B cell (primary cell): ENCODE measurements at regions not wholly inside any gene's neighbourhood (a gene's known extent, or its start where the extent isn't known, plus 50 kb on each side); places are given as distances from the start of the nearest gene placed in this dataset.

ENCODE experiments used
- ATAC-seq: fragments of 200-7000 bp; cut with Tn5 transposase; one replicate; pipeline ENCODE4 v1.10.0; 2021; ENCODE audit warnings: low read depth, mild to moderate bottlenecking, moderate number of reproducible peaks, moderate library complexity
- CTCF ChIA-PET: fragments of 350-600 bp; sonication (Branson Sonifier 250); formaldehyde crosslinking; loops from one replicate; lab custom pipeline; 2021; ENCODE audit warnings: antibody characterized with exemption, inconsistent platforms; lab: Charles Lee
- POLR2A ChIA-PET: fragments of 350-600 bp; sonication (Branson Sonifier 250); formaldehyde crosslinking; loops from one replicate; lab custom pipeline; 2021; ENCODE audit warnings: antibody characterized with exemption; lab: Charles Lee
- DNase-seq: peaks from one replicate; pipeline ENCODE4 v3.0.0; 2013
- H2AFZ ChIP-seq: 2 replicates; pipeline ENCODE4 v1.6.1; 2012; ENCODE audit warnings: mild to moderate bottlenecking, low read depth, low read length; ENCODE audit not compliant: insufficient read depth, poor library complexity, severe bottlenecking
- H3K27ac ChIP-seq, 2 donors: 1 replicate in 1 of 2; 2 replicates in 1 of 2; pipeline ENCODE4 v1.5.1; 2012 to 2013; ENCODE audit warnings: low read length in 2 of 2, mild to moderate bottlenecking in 2 of 2, moderate library complexity in 1 of 2
- H3K27me3 ChIP-seq, 4 experiments: fragments of 200-600 bp in 1 of 4; sonication (generic) in 1 of 4; replicated peaks in 1 of 4; 1 replicate in 2 of 4; 2 replicates in 2 of 4; pipeline versions ENCODE4 v1.6.1 to v1.7.0; 2013 to 2016; ENCODE audit warnings: low read length in 3 of 4, mild to moderate bottlenecking in 2 of 4, mixed read lengths in 1 of 4, moderate library complexity in 1 of 4; ENCODE audit not compliant: insufficient read depth in 4 of 4, control insufficient read depth in 3 of 4; ENCODE audit errors: control extremely low read depth in 1 of 4
- H3K36me3 ChIP-seq, 2 experiments: replicated peaks in 1 of 2; 1 replicate in 1 of 2; 2 replicates in 1 of 2; pipeline versions ENCODE4 v1.6.1 to v1.7.1; 2013; ENCODE audit warnings: low read length in 1 of 2; ENCODE audit not compliant: insufficient read depth in 2 of 2, control insufficient read depth in 1 of 2; ENCODE audit errors: control extremely low read depth in 1 of 2, extremely low read depth in 1 of 2
- H3K4me1 ChIP-seq, 2 donors: fragments of 200-600 bp in 1 of 2; sonication (generic) in 1 of 2; 1 replicate in 1 of 2; 2 replicates in 1 of 2; pipeline versions ENCODE4 v1.5.1 to v1.6.1; 2013 to 2017; ENCODE audit warnings: low read length in 2 of 2; ENCODE audit not compliant: control insufficient read depth in 2 of 2, insufficient read depth in 2 of 2
- H3K4me2 ChIP-seq: replicated peaks from 2 replicates; pipeline ENCODE3; 2012; ENCODE audit warnings: mild to moderate bottlenecking, low read depth, low read length; ENCODE audit not compliant: poor library complexity, severe bottlenecking
- H3K4me3 ChIP-seq, 5 experiments: fragments of 200-600 bp in 1 of 5; sonication (generic) in 1 of 5; 1 replicate in 3 of 5; 2 replicates in 2 of 5; pipeline versions ENCODE4 v1.5.1 to v1.7.0; 2011 to 2016; ENCODE audit warnings: low read length in 4 of 5, mild to moderate bottlenecking in 4 of 5, low read depth in 2 of 5, control low read depth in 1 of 5, moderate library complexity in 1 of 5; ENCODE audit not compliant: insufficient read depth in 1 of 5; ENCODE audit errors: control extremely low read depth in 1 of 5, extremely low read depth in 1 of 5
- H3K79me2 ChIP-seq: fragments of 200-600 bp; sonication (generic); one replicate; pipeline ENCODE4 v1.6.0; 2016; ENCODE audit warnings: low read length; ENCODE audit not compliant: control insufficient read depth, insufficient read depth
- H3K9ac ChIP-seq: fragments of 200-600 bp; sonication (generic); 2 replicates; pipeline ENCODE4 v1.6.1; 2017; ENCODE audit warnings: mild to moderate bottlenecking, low read length, moderate library complexity
- H3K9me3 ChIP-seq, 3 donors: one replicate each; pipeline versions ENCODE4 v1.6.1 to v1.7.1; 2013; ENCODE audit warnings: low read length in 2 of 3; ENCODE audit not compliant: control insufficient read depth in 2 of 3, insufficient read depth in 1 of 3; ENCODE audit errors: control extremely low read depth in 1 of 3
- H4K20me1 ChIP-seq: 2 replicates; pipeline ENCODE4 v1.6.0; 2012; ENCODE audit warnings: mild to moderate bottlenecking, low read length; ENCODE audit not compliant: insufficient read depth, control insufficient read depth, poor library complexity, severe bottlenecking
- H3K27ac Mint-ChIP-seq: one replicate; pipeline ENCODE4 v1.8.0; 2021; ENCODE audit warnings: mixed read lengths
- H3K27me3 Mint-ChIP-seq: one replicate; pipeline ENCODE4 v1.8.0; 2021; ENCODE audit warnings: mixed read lengths
- H3K4me1 Mint-ChIP-seq: one replicate; pipeline ENCODE4 v1.8.0; 2021; ENCODE audit warnings: mixed read lengths
- H3K4me3 Mint-ChIP-seq: one replicate; pipeline ENCODE4 v1.8.0; 2021; ENCODE audit warnings: mixed read lengths
- H3K9me3 Mint-ChIP-seq: one replicate; pipeline ENCODE4 v1.8.0; 2022; ENCODE audit warnings: mixed read lengths; ENCODE audit not compliant: insufficient read depth
- EZH2 ChIP-seq: IDR thresholded peaks from 2 replicates; pipeline ENCODE4 v1.6.1; 2012; ENCODE audit warnings: borderline replicate concordance, low read depth, mild to moderate bottlenecking, moderate library complexity, low read length; ENCODE audit not compliant: insufficient read depth, poor library complexity, severe bottlenecking
- WGBS: methylation state at CpG from one replicate; pipeline ENCODE4 v1.1.5; 2013; ENCODE audit warnings: missing lambda C conversion rate; ENCODE audit not compliant: insufficient coverage; 5-methylcytosine and 5-hydroxymethylcytosine counted together
- intact Hi-C: fragments of 100-400 bp; cut with micrococcal nuclease; formaldehyde crosslinking; loops from one replicate; pipeline ENCODE4 v1.10.0; 2022
- TF ChIP-seq, protein P1 (sequence below): fragments of 200-600 bp; IDR thresholded peaks from one replicate; pipeline ENCODE4 v1.8.0; 2022; ENCODE audit warnings: antibody characterized with exemption, mild to moderate bottlenecking

DNA sequence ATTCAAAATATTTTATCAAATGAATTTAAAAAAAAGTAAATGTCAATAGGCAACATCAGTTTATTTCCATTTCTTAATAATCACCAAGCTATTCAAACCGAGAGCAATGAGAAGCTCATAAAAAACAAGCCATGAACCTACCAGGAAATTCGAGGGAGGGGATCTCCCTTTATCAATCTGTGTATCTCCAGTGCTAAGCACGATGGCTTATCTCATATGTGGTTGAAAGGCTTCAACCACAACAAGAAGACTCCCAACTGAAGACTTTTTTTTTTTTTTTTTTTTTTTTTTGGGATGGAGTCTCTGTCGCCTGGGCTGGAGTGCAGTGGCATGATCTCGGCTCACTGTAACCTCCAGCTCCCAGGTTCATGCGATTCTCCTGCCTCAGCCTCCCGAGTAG, 833.3 kb downstream of the USP25 start:
- Histone ChIP-seq H3K9ac (no peak overlapping the region), H3K27me3 (no peaks in the 10 kb centered on the region), H3K4me3 (no peak overlapping the region), H2AFZ (no peak overlapping the region), H3K4me2 (no peak overlapping the region), H3K36me3 (no peaks in the 10 kb centered on the region), H4K20me1 (no peaks in the 10 kb centered on the region), H3K79me2 (no peaks in the 10 kb centered on the region), H3K27ac (no peak overlapping the region), H3K4me1 (no peaks in the 10 kb centered on the region), H3K9me3 (peaks cover 0 to 10% (median 0%) of the 10 kb centered on the region in 3 donors)
- intact Hi-C loops = no loop called here
- no peaks in the 10 kb centered on the region for H3K9me3 Mint-ChIP-seq
- ChIA-PET CTCF (no interaction called here), POLR2A (no interaction called here)
- no peaks in the 10 kb centered on the region for H3K27me3 Mint-ChIP-seq
- ATAC-seq = no peak
- TF ChIP-seq EZH2 = no peak
- TF ChIP-seq, protein P1, sequence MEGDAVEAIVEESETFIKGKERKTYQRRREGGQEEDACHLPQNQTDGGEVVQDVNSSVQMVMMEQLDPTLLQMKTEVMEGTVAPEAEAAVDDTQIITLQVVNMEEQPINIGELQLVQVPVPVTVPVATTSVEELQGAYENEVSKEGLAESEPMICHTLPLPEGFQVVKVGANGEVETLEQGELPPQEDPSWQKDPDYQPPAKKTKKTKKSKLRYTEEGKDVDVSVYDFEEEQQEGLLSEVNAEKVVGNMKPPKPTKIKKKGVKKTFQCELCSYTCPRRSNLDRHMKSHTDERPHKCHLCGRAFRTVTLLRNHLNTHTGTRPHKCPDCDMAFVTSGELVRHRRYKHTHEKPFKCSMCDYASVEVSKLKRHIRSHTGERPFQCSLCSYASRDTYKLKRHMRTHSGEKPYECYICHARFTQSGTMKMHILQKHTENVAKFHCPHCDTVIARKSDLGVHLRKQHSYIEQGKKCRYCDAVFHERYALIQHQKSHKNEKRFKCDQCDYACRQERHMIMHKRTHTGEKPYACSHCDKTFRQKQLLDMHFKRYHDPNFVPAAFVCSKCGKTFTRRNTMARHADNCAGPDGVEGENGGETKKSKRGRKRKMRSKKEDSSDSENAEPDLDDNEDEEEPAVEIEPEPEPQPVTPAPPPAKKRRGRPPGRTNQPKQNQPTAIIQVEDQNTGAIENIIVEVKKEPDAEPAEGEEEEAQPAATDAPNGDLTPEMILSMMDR = no peak
- H3K4me3 Mint-ChIP-seq = no peak overlapping the region
- no peak for DNase-seq
- WGBS = 93% methylated on average over 4 of the region's 7 CpGs
- H3K4me1 Mint-ChIP-seq = no peaks in the 10 kb centered on the region
- H3K27ac Mint-ChIP-seq = no peak overlapping the region

DNA sequence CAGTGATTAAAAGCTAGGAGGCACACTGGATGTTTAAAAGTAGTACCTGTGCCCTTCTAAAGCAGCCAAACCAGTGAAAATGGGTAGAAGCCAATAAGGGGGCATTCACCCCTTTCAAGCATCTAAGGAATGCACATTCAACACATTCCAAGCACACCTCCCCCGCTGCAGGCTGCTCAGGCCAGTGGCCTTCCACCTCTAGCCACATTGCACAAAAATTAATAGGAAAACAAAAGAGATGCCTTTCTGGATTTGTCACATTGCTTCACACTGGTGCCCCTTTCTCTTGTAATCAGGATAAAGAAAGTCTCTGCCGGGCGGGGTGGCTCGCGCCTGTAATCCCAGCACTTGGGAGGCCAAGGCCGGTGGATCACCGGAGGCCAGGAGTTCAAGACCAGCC, 834.0 kb downstream of the USP25 start:
- ATAC-seq = no peak
- WGBS = 95% methylated on average over 7 of the region's 7 CpGs
- no peak overlapping the region for H3K9ac ChIP-seq
- POLR2A ChIA-PET = no interaction called here
- H3K36me3 ChIP-seq = no peaks in the 10 kb centered on the region
- H3K27ac ChIP-seq = no peak overlapping the region
- Mint-ChIP-seq H3K4me3 (no peak overlapping the region), H3K9me3 (no peaks in the 10 kb centered on the region), H3K4me1 (no peaks in the 10 kb centered on the region), H3K27me3 (no peaks in the 10 kb centered on the region), H3K27ac (no peak overlapping the region)
- CTCF ChIA-PET = no interaction called here
- no peaks in the 10 kb centered on the region for H3K27me3 ChIP-seq
- intact Hi-C loops = no loop called here
- no peaks in the 10 kb centered on the region for H3K4me1 ChIP-seq
- H3K9me3 ChIP-seq = peaks cover 0 to 10% (median 0%) of the 10 kb centered on the region in 3 donors
- no peaks in the 10 kb centered on the region for H4K20me1 ChIP-seq
- TF ChIP-seq EZH2 = no peak
- TF ChIP-seq, protein P1 = no peak
- no peak overlapping the region for H2AFZ ChIP-seq
- H3K79me2 ChIP-seq = no peaks in the 10 kb centered on the region
- no peak for DNase-seq
- no peak overlapping the region for H3K4me2 ChIP-seq
- no peak overlapping the region for H3K4me3 ChIP-seq
